GM23338 (cell line): ENCODE measurements at regions not wholly inside any gene's neighbourhood (a gene's known extent, or its start where the extent isn't known, plus 50 kb on each side); places are given as distances from the start of the nearest gene placed in this dataset.

ENCODE experiments used
- ATAC-seq: fragments of 200-7000 bp; cut with Tn5 transposase; 3 replicates; pipeline ENCODE4 v1.9.1; 2020
- DNase-seq: peaks from one replicate; pipeline ENCODE4 v3.0.0-alpha.2; 2015; ENCODE audit warnings: low spot score
- H2AFZ ChIP-seq: fragments of 200-600 bp; sonication (generic); 2 replicates; pipeline ENCODE4 v1.8.0; 2016; ENCODE audit warnings: antibody characterized with exemption, mild to moderate bottlenecking, moderate library complexity
- H3F3A ChIP-seq: fragments of 200-600 bp; sonication (generic); replicated peaks from 2 replicates; pipeline ENCODE4 v1.8.0; 2017; ENCODE audit warnings: antibody characterized with exemption, mixed run types, low read depth
- H3K27ac ChIP-seq: fragments of 200-600 bp; sonication (generic); 2 replicates; pipeline ENCODE4 v1.6.1; 2016; ENCODE audit warnings: low read depth
- H3K27me3 ChIP-seq: fragments of 200-600 bp; sonication (generic); 2 replicates; pipeline ENCODE4 v1.8.0; 2016; ENCODE audit warnings: mild to moderate bottlenecking, mixed run types, moderate library complexity; ENCODE audit not compliant: insufficient read depth
- H3K36me3 ChIP-seq: fragments of 200-600 bp; sonication (generic); 2 replicates; pipeline ENCODE4 v1.8.0; 2016; ENCODE audit warnings: mild to moderate bottlenecking; ENCODE audit not compliant: insufficient read depth
- H3K4me1 ChIP-seq: fragments of 200-600 bp; sonication (generic); 2 replicates; pipeline ENCODE4 v1.8.0; 2016; ENCODE audit warnings: mild to moderate bottlenecking, moderate library complexity; ENCODE audit not compliant: insufficient read depth
- H3K4me2 ChIP-seq: fragments of 200-600 bp; sonication (generic); 2 replicates; pipeline ENCODE4 v1.7.1; 2017; ENCODE audit warnings: mixed run types
- H3K4me3 ChIP-seq: fragments of 200-600 bp; sonication (generic); 2 replicates; pipeline ENCODE4 v1.6.1; 2016; ENCODE audit warnings: mixed run types
- H3K79me2 ChIP-seq: fragments of 200-600 bp; sonication (generic); replicated peaks from 2 replicates; pipeline ENCODE4 v1.8.0; 2017; ENCODE audit warnings: mild to moderate bottlenecking; ENCODE audit not compliant: insufficient read depth
- H3K9me2 ChIP-seq: fragments of 200-600 bp; sonication (generic); 2 replicates; pipeline ENCODE4 v1.8.0; 2017; ENCODE audit not compliant: insufficient read depth
- H4K20me1 ChIP-seq: fragments of 200-600 bp; sonication (generic); replicated peaks from 2 replicates; pipeline ENCODE4 v1.8.0; 2017; ENCODE audit warnings: mild to moderate bottlenecking; ENCODE audit not compliant: insufficient read depth
- H3K27ac Mint-ChIP-seq: 2 replicates; pipeline ENCODE4 v1.8.0; 2020; ENCODE audit warnings: inconsistent platforms, mild to moderate bottlenecking, moderate library complexity, mixed read lengths
- H3K27me3 Mint-ChIP-seq: 3 replicates; pipeline ENCODE4 v1.8.0; 2022; ENCODE audit warnings: low read depth, mild to moderate bottlenecking, moderate library complexity, mixed read lengths, inconsistent platforms; ENCODE audit not compliant: insufficient read depth, poor library complexity
- H3K36me3 Mint-ChIP-seq: 3 replicates; pipeline ENCODE4 v1.8.0; 2021; ENCODE audit warnings: low read depth, mild to moderate bottlenecking, inconsistent platforms, moderate library complexity, mixed read lengths
- H3K4me1 Mint-ChIP-seq: 3 replicates; pipeline ENCODE4 v1.8.0; 2020; ENCODE audit warnings: mild to moderate bottlenecking, inconsistent platforms, mixed read lengths
- H3K4me3 Mint-ChIP-seq: 3 replicates; pipeline ENCODE4 v1.8.0; 2021; ENCODE audit warnings: moderate library complexity, mild to moderate bottlenecking, inconsistent platforms, mixed read lengths
- H3K9me3 Mint-ChIP-seq: 3 replicates; pipeline ENCODE4 v1.8.0; 2020; ENCODE audit warnings: moderate library complexity, mild to moderate bottlenecking, inconsistent platforms, mixed read lengths
- EZH2 ChIP-seq: fragments of 200-600 bp; sonication (generic); IDR thresholded peaks from one replicate; pipeline ENCODE4 v1.8.0; 2017; ENCODE audit warnings: antibody characterized with exemption, mild to moderate bottlenecking, low read depth; ENCODE audit not compliant: unreplicated experiment
- JUNB ChIP-seq: IDR thresholded peaks from one replicate; pipeline ENCODE4 v1.6.1; 2016; ENCODE audit warnings: antibody characterized with exemption; ENCODE audit not compliant: unreplicated experiment
- POLR2AphosphoS5 ChIP-seq: IDR thresholded peaks from 2 replicates; pipeline ENCODE4 v1.6.1; 2016; ENCODE audit warnings: antibody characterized with exemption, low read depth
- STAT1 ChIP-seq: IDR thresholded peaks from one replicate; pipeline ENCODE4 v1.6.1; 2016; ENCODE audit warnings: antibody characterized with exemption; ENCODE audit not compliant: unreplicated experiment
- ZNF114 ChIP-seq: fragments of 250-450 bp; sonication (Bioruptor Pico); IDR thresholded peaks from 2 replicates; pipeline ENCODE4 v1.5.0; 2020; ENCODE audit warnings: mild to moderate bottlenecking, moderate library complexity
- ZNF331 ChIP-seq: fragments of 250-450 bp; sonication (Bioruptor Pico); IDR thresholded peaks from 2 replicates; pipeline ENCODE4 v1.5.0; 2020; ENCODE audit warnings: low read depth, mild to moderate bottlenecking, moderate library complexity
- TF ChIP-seq, protein P1 (sequence below): fragments of 250-450 bp; sonication (Bioruptor Pico); IDR thresholded peaks from 2 replicates; pipeline ENCODE4 v1.5.0; 2020; ENCODE audit warnings: mild to moderate bottlenecking, moderate library complexity
- TF ChIP-seq, protein P2 (sequence below): IDR thresholded peaks from one replicate; pipeline ENCODE4 v1.6.1; 2018; ENCODE audit warnings: antibody characterized with exemption; ENCODE audit not compliant: unreplicated experiment

DNA sequence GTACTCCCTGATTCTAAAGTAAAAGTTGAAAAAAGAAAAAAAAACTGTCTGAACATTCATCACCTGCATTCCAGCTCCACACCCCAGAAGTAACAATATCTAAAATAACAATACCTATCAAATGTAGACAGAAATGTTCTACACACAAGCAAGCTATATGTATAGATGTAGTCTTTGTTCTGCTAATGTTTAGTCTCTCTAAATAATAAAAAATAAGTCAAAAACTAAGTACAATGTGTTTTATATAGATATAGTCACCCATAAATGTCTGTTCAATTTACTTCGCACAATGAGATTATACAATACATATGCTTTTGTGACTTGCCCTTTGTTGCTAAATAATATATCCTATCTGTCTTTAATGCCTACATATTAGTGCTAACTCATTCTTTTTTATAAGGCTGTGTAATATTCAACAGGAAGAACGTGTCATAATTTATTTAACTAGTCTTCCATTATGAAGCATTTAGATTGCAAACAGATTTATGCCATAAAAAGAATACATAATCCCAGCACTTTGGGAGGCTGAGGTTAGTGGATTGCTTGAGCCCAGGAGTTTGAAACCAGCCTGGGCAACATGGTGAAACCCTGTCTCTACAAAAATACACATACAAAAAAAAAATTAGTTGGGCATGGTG lies 216.2 kb upstream of the ZNF217 start:
- H3K4me1 ChIP-seq = peaks cover 13% of the 10 kb centered on the region
- H3K36me3 ChIP-seq = no peaks in the 10 kb centered on the region
- TF ChIP-seq, protein P1, sequence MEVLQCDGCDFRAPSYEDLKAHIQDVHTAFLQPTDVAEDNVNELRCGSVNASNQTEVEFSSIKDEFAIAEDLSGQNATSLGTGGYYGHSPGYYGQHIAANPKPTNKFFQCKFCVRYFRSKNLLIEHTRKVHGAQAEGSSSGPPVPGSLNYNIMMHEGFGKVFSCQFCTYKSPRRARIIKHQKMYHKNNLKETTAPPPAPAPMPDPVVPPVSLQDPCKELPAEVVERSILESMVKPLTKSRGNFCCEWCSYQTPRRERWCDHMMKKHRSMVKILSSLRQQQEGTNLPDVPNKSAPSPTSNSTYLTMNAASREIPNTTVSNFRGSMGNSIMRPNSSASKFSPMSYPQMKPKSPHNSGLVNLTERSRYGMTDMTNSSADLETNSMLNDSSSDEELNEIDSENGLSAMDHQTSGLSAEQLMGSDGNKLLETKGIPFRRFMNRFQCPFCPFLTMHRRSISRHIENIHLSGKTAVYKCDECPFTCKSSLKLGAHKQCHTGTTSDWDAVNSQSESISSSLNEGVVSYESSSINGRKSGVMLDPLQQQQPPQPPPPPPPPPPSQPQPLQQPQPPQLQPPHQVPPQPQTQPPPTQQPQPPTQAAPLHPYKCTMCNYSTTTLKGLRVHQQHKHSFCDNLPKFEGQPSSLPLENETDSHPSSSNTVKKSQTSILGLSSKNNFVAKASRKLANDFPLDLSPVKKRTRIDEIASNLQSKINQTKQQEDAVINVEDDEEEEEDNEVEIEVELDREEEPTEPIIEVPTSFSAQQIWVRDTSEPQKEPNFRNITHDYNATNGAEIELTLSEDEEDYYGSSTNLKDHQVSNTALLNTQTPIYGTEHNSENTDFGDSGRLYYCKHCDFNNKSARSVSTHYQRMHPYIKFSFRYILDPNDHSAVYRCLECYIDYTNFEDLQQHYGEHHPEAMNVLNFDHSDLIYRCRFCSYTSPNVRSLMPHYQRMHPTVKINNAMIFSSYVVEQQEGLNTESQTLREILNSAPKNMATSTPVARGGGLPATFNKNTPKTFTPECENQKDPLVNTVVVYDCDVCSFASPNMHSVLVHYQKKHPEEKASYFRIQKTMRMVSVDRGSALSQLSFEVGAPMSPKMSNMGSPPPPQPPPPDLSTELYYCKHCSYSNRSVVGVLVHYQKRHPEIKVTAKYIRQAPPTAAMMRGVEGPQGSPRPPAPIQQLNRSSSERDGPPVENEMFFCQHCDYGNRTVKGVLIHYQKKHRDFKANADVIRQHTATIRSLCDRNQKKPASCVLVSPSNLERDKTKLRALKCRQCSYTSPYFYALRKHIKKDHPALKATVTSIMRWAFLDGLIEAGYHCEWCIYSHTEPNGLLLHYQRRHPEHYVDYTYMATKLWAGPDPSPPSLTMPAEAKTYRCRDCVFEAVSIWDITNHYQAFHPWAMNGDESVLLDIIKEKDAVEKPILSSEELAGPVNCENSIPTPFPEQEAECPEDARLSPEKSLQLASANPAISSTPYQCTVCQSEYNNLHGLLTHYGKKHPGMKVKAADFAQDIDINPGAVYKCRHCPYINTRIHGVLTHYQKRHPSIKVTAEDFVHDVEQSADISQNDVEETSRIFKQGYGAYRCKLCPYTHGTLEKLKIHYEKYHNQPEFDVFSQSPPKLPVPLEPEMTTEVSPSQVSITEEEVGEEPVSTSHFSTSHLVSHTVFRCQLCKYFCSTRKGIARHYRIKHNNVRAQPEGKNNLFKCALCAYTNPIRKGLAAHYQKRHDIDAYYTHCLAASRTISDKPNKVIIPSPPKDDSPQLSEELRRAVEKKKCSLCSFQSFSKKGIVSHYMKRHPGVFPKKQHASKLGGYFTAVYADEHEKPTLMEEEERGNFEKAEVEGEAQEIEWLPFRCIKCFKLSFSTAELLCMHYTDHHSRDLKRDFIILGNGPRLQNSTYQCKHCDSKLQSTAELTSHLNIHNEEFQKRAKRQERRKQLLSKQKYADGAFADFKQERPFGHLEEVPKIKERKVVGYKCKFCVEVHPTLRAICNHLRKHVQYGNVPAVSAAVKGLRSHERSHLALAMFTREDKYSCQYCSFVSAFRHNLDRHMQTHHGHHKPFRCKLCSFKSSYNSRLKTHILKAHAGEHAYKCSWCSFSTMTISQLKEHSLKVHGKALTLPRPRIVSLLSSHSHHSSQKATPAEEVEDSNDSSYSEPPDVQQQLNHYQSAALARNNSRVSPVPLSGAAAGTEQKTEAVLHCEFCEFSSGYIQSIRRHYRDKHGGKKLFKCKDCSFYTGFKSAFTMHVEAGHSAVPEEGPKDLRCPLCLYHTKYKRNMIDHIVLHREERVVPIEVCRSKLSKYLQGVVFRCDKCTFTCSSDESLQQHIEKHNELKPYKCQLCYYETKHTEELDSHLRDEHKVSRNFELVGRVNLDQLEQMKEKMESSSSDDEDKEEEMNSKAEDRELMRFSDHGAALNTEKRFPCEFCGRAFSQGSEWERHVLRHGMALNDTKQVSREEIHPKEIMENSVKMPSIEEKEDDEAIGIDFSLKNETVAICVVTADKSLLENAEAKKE (CRISPR knock-in tag) = no peak
- TF ChIP-seq EZH2 = no peak
- no peak for TF ChIP-seq POLR2AphosphoS5
- TF ChIP-seq, protein P2, sequence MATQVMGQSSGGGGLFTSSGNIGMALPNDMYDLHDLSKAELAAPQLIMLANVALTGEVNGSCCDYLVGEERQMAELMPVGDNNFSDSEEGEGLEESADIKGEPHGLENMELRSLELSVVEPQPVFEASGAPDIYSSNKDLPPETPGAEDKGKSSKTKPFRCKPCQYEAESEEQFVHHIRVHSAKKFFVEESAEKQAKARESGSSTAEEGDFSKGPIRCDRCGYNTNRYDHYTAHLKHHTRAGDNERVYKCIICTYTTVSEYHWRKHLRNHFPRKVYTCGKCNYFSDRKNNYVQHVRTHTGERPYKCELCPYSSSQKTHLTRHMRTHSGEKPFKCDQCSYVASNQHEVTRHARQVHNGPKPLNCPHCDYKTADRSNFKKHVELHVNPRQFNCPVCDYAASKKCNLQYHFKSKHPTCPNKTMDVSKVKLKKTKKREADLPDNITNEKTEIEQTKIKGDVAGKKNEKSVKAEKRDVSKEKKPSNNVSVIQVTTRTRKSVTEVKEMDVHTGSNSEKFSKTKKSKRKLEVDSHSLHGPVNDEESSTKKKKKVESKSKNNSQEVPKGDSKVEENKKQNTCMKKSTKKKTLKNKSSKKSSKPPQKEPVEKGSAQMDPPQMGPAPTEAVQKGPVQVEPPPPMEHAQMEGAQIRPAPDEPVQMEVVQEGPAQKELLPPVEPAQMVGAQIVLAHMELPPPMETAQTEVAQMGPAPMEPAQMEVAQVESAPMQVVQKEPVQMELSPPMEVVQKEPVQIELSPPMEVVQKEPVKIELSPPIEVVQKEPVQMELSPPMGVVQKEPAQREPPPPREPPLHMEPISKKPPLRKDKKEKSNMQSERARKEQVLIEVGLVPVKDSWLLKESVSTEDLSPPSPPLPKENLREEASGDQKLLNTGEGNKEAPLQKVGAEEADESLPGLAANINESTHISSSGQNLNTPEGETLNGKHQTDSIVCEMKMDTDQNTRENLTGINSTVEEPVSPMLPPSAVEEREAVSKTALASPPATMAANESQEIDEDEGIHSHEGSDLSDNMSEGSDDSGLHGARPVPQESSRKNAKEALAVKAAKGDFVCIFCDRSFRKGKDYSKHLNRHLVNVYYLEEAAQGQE = no peak
- no peak for TF ChIP-seq JUNB
- TF ChIP-seq STAT1 = no peak
- no peak for TF ChIP-seq ZNF114 (CRISPR knock-in tag)
- no peak for TF ChIP-seq ZNF331 (CRISPR knock-in tag)
- no peak overlapping the region for H3K4me3 ChIP-seq
- H3K4me2 ChIP-seq = 0 out of 2 replicates have a peak overlapping the region, but pooled peaks have one; percentile 61
- DNase-seq = no peak
- ATAC-seq = no peak
- H4K20me1 ChIP-seq = no peaks in the 10 kb centered on the region
- no peaks in the 10 kb centered on the region for H3K79me2 ChIP-seq
- 0 out of 2 replicates have a peak overlapping the region, but pooled peaks have one; percentile 56 for H2AFZ ChIP-seq
- Mint-ChIP-seq H3K4me1 (peaks cover 22% of the 10 kb centered on the region), H3K36me3 (no peaks in the 10 kb centered on the region), H3K4me3 (no peak overlapping the region), H3K27me3 (peaks cover 3% of the 10 kb centered on the region), H3K27ac (0 out of 2 replicates have a peak overlapping the region, but pooled peaks have one; percentile 23), H3K9me3 (no peaks in the 10 kb centered on the region)
- H3K27me3 ChIP-seq = no peaks in the 10 kb centered on the region
- H3F3A ChIP-seq = no peaks in the 10 kb centered on the region
- H3K9me2 ChIP-seq = no peaks in the 10 kb centered on the region
- no peak overlapping the region for H3K27ac ChIP-seq
